22Rv1 (cell line): ENCODE measurements at regions not wholly inside any gene's neighbourhood (a gene's known extent, or its start where the extent isn't known, plus 50 kb on each side); places are given as distances from the start of the nearest gene placed in this dataset.

ENCODE experiments used
- CTCF ChIP-seq: fragments of 450-650 bp; IDR thresholded peaks from 2 replicates; pipeline ENCODE4 v1.5.1; 2017; ENCODE audit warnings: mild to moderate bottlenecking
- ZFX ChIP-seq: fragments of 450-650 bp; IDR thresholded peaks from 2 replicates; pipeline ENCODE4 v1.6.1; 2017; ENCODE audit warnings: antibody characterized with exemption, borderline replicate concordance

- no peak for TF ChIP-seq CTCF
- TF ChIP-seq ZFX: no peak
Observed at GRCh38 chr19:27770095-27770494, 1442.9 kb downstream of the UQCRFS1 start.
